WERI-Rb-1 (cell line): ENCODE measurements at regions not wholly inside any gene's neighbourhood (a gene's known extent, or its start where the extent isn't known, plus 50 kb on each side); places are given as distances from the start of the nearest gene placed in this dataset.

Source experiments
- DNase-seq: peaks from one replicate; pipeline ENCODE4 v3.0.0-alpha.2; 2020
- H3K27ac ChIP-seq: fragments of 250-450 bp; sonication (Bioruptor Pico); 2 replicates; pipeline ENCODE4 v1.5.1; 2020; ENCODE audit warnings: mild to moderate bottlenecking, moderate library complexity
- H3K27me3 ChIP-seq: fragments of 250-450 bp; sonication (Bioruptor Pico); 2 replicates; pipeline ENCODE4 v1.5.1; 2021; ENCODE audit warnings: mild to moderate bottlenecking, low read depth, moderate library complexity; ENCODE audit not compliant: insufficient read depth, severe bottlenecking
- H3K36me3 ChIP-seq: fragments of 250-450 bp; sonication (Bioruptor Pico); 2 replicates; pipeline ENCODE4 v1.5.1; 2020; ENCODE audit warnings: mild to moderate bottlenecking, moderate library complexity
- H3K4me3 ChIP-seq: 2 replicates; pipeline ENCODE4 v1.5.1; 2011; ENCODE audit warnings: low read depth, mild to moderate bottlenecking, control low read depth, low read length
- H3K9me3 ChIP-seq: fragments of 250-450 bp; sonication (Bioruptor Pico); 2 replicates; pipeline ENCODE4 v1.5.1; 2021; ENCODE audit warnings: mild to moderate bottlenecking, moderate library complexity; ENCODE audit not compliant: severe bottlenecking
- TF ChIP-seq, protein P1 (sequence below): IDR thresholded peaks from 2 replicates; pipeline ENCODE4 v1.5.1; 2011; ENCODE audit warnings: low read depth, mild to moderate bottlenecking, control low read depth, inconsistent platforms, low read length

DNA sequence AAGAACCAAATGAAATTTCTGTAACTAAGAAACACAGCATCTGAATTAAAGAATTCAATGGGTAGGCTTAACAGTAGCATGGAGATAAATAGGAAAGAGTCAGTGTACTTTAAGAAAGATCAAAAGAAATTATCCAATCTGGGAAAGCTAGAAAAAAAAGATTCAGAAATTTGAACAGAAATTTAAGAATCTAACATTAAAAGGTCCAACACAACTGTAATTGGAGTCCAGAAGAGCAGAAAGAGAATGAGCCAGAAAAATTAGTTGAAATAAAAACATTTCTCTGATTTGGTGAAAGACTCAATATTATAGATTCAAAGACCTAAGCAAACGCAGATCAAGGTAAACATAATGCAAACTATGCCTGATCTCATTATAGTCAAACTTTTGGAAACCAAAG is 187.1 kb downstream of the C3orf38 start:
- Histone ChIP-seq H3K4me3 (no peak overlapping the region), H3K36me3 (no peaks in the 10 kb centered on the region), H3K27me3 (no peaks in the 10 kb centered on the region), H3K9me3 (no peaks in the 10 kb centered on the region), H3K27ac (no peak overlapping the region)
- DNase-seq, result no peak
- TF ChIP-seq, protein P1, sequence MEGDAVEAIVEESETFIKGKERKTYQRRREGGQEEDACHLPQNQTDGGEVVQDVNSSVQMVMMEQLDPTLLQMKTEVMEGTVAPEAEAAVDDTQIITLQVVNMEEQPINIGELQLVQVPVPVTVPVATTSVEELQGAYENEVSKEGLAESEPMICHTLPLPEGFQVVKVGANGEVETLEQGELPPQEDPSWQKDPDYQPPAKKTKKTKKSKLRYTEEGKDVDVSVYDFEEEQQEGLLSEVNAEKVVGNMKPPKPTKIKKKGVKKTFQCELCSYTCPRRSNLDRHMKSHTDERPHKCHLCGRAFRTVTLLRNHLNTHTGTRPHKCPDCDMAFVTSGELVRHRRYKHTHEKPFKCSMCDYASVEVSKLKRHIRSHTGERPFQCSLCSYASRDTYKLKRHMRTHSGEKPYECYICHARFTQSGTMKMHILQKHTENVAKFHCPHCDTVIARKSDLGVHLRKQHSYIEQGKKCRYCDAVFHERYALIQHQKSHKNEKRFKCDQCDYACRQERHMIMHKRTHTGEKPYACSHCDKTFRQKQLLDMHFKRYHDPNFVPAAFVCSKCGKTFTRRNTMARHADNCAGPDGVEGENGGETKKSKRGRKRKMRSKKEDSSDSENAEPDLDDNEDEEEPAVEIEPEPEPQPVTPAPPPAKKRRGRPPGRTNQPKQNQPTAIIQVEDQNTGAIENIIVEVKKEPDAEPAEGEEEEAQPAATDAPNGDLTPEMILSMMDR, result no peak

DNA sequence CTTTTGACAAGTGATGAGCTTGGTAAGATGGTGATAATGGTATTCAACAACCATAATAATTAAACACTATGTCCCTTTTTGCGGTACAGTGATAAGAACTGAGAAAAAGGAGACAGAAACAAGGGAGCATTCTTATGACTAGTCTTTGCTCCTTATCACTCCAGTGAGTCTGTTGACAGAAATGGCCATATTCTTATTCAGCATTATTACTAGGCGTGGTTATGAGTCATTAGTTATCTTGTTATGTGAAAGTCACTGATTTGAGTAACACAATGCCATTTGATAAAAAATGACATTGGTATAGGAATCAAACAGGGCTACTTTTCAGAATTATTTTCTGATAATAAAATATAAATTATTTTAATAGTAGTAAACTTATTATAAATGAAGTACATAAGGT is 193.5 kb downstream of the C3orf38 start:
- no peak overlapping the region for H3K4me3 ChIP-seq
- no peak overlapping the region for H3K27ac ChIP-seq
- no peaks in the 10 kb centered on the region for H3K27me3 ChIP-seq
- H3K36me3 ChIP-seq, result no peaks in the 10 kb centered on the region
- TF ChIP-seq, protein P1, result no peak
- DNase-seq, result no peak
- H3K9me3 ChIP-seq, result no peaks in the 10 kb centered on the region

DNA sequence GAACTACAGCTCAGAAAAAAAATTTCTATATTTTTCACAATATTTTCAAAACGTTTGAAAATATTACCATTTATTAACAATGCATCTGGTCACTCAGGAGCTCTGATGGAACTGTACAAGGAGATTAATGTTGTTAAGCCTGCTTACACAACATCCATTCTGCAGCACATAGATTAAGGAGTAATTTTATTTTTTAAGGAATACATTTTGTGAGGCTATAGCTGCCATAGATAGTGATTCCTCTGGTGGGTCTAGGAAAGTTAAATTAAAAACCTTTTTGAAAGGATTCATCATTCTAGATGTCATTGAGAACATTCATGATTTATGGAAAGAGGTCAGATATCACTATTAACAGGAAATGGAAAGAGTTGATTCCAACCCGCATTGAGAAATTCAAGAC is 196.9 kb downstream of the C3orf38 start:
- Histone ChIP-seq H3K27me3 (no peaks in the 10 kb centered on the region), H3K9me3 (no peaks in the 10 kb centered on the region), H3K27ac (no peak overlapping the region), H3K36me3 (no peaks in the 10 kb centered on the region), H3K4me3 (no peak overlapping the region)
- DNase-seq, result no peak
- TF ChIP-seq, protein P1, result no peak

- no peak for DNase-seq
- no peaks in the 10 kb centered on the region for H3K9me3 ChIP-seq
- TF ChIP-seq, protein P1, result no peak
- H3K36me3 ChIP-seq, result no peaks in the 10 kb centered on the region
- no peak overlapping the region for H3K27ac ChIP-seq
- no peaks in the 10 kb centered on the region for H3K27me3 ChIP-seq
- H3K4me3 ChIP-seq, result no peak overlapping the region
Observed at GRCh38 chr3:88362428-88362827, 212.7 kb downstream of the C3orf38 start.

DNA sequence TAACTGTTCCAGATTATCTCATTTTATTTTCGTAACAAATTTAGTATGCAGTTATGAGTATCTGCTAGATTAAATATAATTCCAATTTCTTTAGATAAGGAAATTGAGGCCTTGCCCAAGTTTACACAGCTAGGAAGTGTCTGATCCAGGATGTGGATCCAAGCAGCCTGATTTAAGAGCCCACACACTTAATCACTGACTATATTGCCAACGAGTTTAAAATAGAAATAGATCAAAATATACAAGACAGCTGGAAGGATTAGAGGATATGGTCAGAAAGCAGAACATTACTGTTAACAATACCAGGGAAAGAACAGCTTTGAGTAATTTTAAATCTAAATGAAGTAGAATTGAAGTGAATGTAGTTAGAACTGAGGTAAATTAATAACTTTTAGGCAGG is 215.2 kb downstream of the C3orf38 start:
- DNase-seq, result no peak
- Histone ChIP-seq H3K27ac (no peak overlapping the region), H3K9me3 (no peaks in the 10 kb centered on the region), H3K4me3 (no peak overlapping the region), H3K36me3 (no peaks in the 10 kb centered on the region), H3K27me3 (no peaks in the 10 kb centered on the region)
- TF ChIP-seq, protein P1, result no peak

GRCh38 chr3:88369337-88369736 is 219.6 kb downstream of the C3orf38 start:
- no peak for DNase-seq
- H3K27ac ChIP-seq, result no peak overlapping the region
- H3K9me3 ChIP-seq, result no peaks in the 10 kb centered on the region
- no peaks in the 10 kb centered on the region for H3K27me3 ChIP-seq
- TF ChIP-seq, protein P1, result no peak
- H3K4me3 ChIP-seq, result no peak overlapping the region
- no peaks in the 10 kb centered on the region for H3K36me3 ChIP-seq
